Right cardiac atrium (tissue), 5 donors: ENCODE measurements at regions not wholly inside any gene's neighbourhood (a gene's known extent, or its start where the extent isn't known, plus 50 kb on each side); places are given as distances from the start of the nearest gene placed in this dataset.

Experiments used
- ATAC-seq, 2 donors: fragments of 200-7000 bp; cut with Tn5 transposase; one replicate each; pipeline versions ENCODE4 v1.8.0 to v1.9.1; 2020; ENCODE audit warnings: moderate library complexity in 2 of 2, mild to moderate bottlenecking in 1 of 2
- DNase-seq, 3 donors: peaks; one replicate each; pipeline ENCODE4 v3.0.0-alpha.2; 2020
- H3K27ac ChIP-seq: one replicate; pipeline ENCODE4 v1.5.1; 2013; ENCODE audit warnings: mild to moderate bottlenecking, low read length, control low read depth, moderate library complexity
- H3K27me3 ChIP-seq: one replicate; pipeline ENCODE4 v1.6.1; 2013; ENCODE audit not compliant: control insufficient read depth, insufficient read depth
- H3K4me1 ChIP-seq: one replicate; pipeline ENCODE4 v1.6.1; 2013; ENCODE audit warnings: low read length; ENCODE audit not compliant: control insufficient read depth, insufficient read depth
- H3K4me3 ChIP-seq: one replicate; pipeline ENCODE4 v1.5.1; 2013; ENCODE audit warnings: low read length, control low read depth
- H3K9me3 ChIP-seq: one replicate; pipeline ENCODE4 v1.6.1; 2013; ENCODE audit warnings: low read length; ENCODE audit not compliant: control insufficient read depth
- WGBS: extraction: QIAGEN DNeasy Blood & Tissue Kit; methylation state at CpG from one replicate; pipeline ENCODE4 v1.1.7; 2013; 5-methylcytosine and 5-hydroxymethylcytosine counted together
- intact Hi-C, 4 donors: fragments of 100-400 bp; cut with DNase I; formaldehyde crosslinking; loops; one replicate each; pipeline versions ENCODE4 v1.11.0 to v1.14.0; 2022 to 2023
- donor health status: healthy with polysubstance abuse.
- donor health status: DM: no; HTN: yes; CAD: no.
- donor health status: DM: no; HTN: no; CAD: no.
- donor health status: DM: no; HTN: yes; CAD: no; lungs with severe emphysema.
- donor health status: DM: yes; HTN: yes; CAD: no.

GRCh38 chr12:84741031-84741430 lies 171.6 kb downstream of the SLC6A15 start:
- no peaks in the 10 kb centered on the region for H3K27me3 ChIP-seq

GRCh38 chr12:84740602-84741001 lies 172.0 kb downstream of the SLC6A15 start:
- H3K4me1 ChIP-seq = peaks cover 2% of the 10 kb centered on the region
- ATAC-seq = no peak
- intact Hi-C loops = no loop called here
- H3K27me3 ChIP-seq = no peaks in the 10 kb centered on the region
- H3K9me3 ChIP-seq = no peaks in the 10 kb centered on the region
- no peak overlapping the region for H3K27ac ChIP-seq
- DNase-seq = no peak
- H3K4me3 ChIP-seq = no peak overlapping the region
- WGBS = 85% methylated on average over 3 of the region's 3 CpGs

More at GRCh38 chr12:84741031-84741430, 171.6 kb downstream of the SLC6A15 start:
- 52% methylated on average over 1 of the region's 1 CpG for WGBS
- DNase-seq (no peak), ATAC-seq (no peak)
- peaks cover 2% of the 10 kb centered on the region for H3K4me1 ChIP-seq
- no peaks in the 10 kb centered on the region for H3K9me3 ChIP-seq
- H3K4me3 ChIP-seq = no peak overlapping the region
- intact Hi-C loops = no loop called here
- no peak overlapping the region for H3K27ac ChIP-seq

GRCh38 chr12:84738481-84738972 lies 174.1 kb downstream of the SLC6A15 start:
- DNase-seq = no peak
- no peak for ATAC-seq
- 64% methylated on average over 2 of the region's 2 CpGs for WGBS
- Histone ChIP-seq H3K27me3 (no peaks in the 10 kb centered on the region), H3K4me3 (no peak overlapping the region), H3K4me1 (peaks cover 2% of the 10 kb centered on the region), H3K27ac (no peak overlapping the region), H3K9me3 (no peaks in the 10 kb centered on the region)
- intact Hi-C loops = no loop called here

- no peaks in the 10 kb centered on the region for H3K9me3 ChIP-seq
- no peak overlapping the region for H3K4me3 ChIP-seq
- H3K4me1 ChIP-seq = no peaks in the 10 kb centered on the region
- ATAC-seq (no peak), DNase-seq (no peak)
- no peaks in the 10 kb centered on the region for H3K27me3 ChIP-seq
- 81% methylated on average over 2 of the region's 2 CpGs for whole genome bisulfite sequencing
- intact Hi-C loops = no loop called here
- H3K27ac ChIP-seq = no peak overlapping the region
These were observed 179.7 kb downstream of the SLC6A15 start for GRCh38 chr12:84732828-84733340.

- H3K27me3 ChIP-seq = no peaks in the 10 kb centered on the region
- intact Hi-C loops = no loop called here
- H3K4me3 ChIP-seq = no peak overlapping the region
- 62% methylated on average over 3 of the region's 3 CpGs for WGBS
- no peak for DNase-seq
- no peak overlapping the region for H3K27ac ChIP-seq
- ATAC-seq = no peak
- H3K9me3 ChIP-seq = no peaks in the 10 kb centered on the region
- H3K4me1 ChIP-seq = no peaks in the 10 kb centered on the region
These were observed 181.9 kb downstream of the SLC6A15 start for GRCh38 chr12:84730561-84731162.

GRCh38 chr12:84727961-84728360 lies 184.6 kb downstream of the SLC6A15 start:
- WGBS = 55% methylated on average over 3 of the region's 3 CpGs
- H3K27ac ChIP-seq = no peak overlapping the region
- H3K27me3 ChIP-seq = no peaks in the 10 kb centered on the region
- no peak overlapping the region for H3K4me3 ChIP-seq
- DNase-seq (no peak), ATAC-seq (no peak)
- H3K9me3 ChIP-seq = no peaks in the 10 kb centered on the region
- intact Hi-C loops = no loop called here
- H3K4me1 ChIP-seq = no peaks in the 10 kb centered on the region

- Histone ChIP-seq H3K27ac (no peak overlapping the region), H3K9me3 (no peaks in the 10 kb centered on the region), H3K4me1 (no peaks in the 10 kb centered on the region), H3K27me3 (no peaks in the 10 kb centered on the region), H3K4me3 (no peak overlapping the region)
- intact Hi-C loops = no loop called here
- DNase-seq (no peak), ATAC-seq (no peak)
- 86% methylated on average over 2 of the region's 2 CpGs for WGBS
These were observed 185.8 kb downstream of the SLC6A15 start for GRCh38 chr12:84726780-84727179.

DNA sequence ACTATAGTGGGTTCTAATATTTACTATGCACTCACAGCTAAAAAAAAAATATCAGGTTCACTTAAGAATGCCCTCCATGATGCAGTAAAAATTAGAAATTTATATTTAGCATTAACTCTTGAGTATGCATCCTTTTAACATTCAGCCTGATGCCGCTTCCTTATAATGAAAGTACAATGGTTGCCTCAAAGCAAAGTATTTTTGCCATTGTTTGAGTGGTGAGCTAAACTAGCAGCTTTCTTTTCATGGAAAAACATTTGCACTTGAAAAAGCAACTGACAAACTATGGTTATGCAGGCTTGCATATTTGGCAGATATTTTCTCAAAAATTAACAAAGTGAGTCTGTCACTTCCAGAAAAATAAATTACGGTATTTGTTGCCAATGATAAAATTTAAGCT lies 188.6 kb downstream of the SLC6A15 start:
- Histone ChIP-seq H3K9me3 (no peaks in the 10 kb centered on the region), H3K27ac (no peak overlapping the region), H3K4me3 (no peak overlapping the region), H3K4me1 (no peaks in the 10 kb centered on the region), H3K27me3 (no peaks in the 10 kb centered on the region)
- no peak for ATAC-seq
- WGBS = 77% methylated on average over 2 of the region's 2 CpGs
- DNase-seq = no peak
- intact Hi-C loops = no loop called here

GRCh38 chr12:84719997-84720396 lies 192.6 kb downstream of the SLC6A15 start:
- H3K27ac ChIP-seq = no peak overlapping the region
- no peaks in the 10 kb centered on the region for H3K9me3 ChIP-seq
- intact Hi-C loops = no loop called here
- H3K4me3 ChIP-seq = no peak overlapping the region
- ATAC-seq (no peak), DNase-seq (no peak)
- no peaks in the 10 kb centered on the region for H3K4me1 ChIP-seq
- WGBS = 47% methylated on average over 1 of the region's 1 CpG
- H3K27me3 ChIP-seq = no peaks in the 10 kb centered on the region

DNA sequence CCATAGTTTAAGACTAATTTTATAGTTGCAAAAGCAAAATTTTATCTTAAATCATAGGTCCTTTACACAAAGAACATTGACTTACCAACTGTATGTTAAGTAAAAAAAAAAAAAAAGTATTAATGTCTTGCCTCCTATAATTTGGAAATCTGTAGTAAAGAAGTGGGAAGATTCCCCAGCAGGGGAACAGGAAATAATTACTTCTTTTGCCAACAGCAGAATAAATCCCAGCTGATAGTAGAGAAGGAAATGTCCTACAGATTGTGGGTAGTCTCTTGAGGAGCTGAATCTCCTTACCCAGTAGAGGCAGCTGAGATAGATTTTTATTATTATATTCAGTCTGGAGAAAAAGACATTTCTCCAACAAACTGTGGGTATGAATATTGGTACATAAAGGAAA lies 193.7 kb downstream of the SLC6A15 start:
- no peaks in the 10 kb centered on the region for H3K27me3 ChIP-seq
- H3K4me3 ChIP-seq = no peak overlapping the region
- no peak for ATAC-seq
- H3K4me1 ChIP-seq = no peaks in the 10 kb centered on the region
- no peak for DNase-seq
- H3K27ac ChIP-seq = no peak overlapping the region
- intact Hi-C loops = no loop called here
- no peaks in the 10 kb centered on the region for H3K9me3 ChIP-seq

GRCh38 chr12:84712747-84713146 lies 199.9 kb downstream of the SLC6A15 start:
- Histone ChIP-seq H3K4me3 (no peak overlapping the region), H3K27me3 (no peaks in the 10 kb centered on the region), H3K27ac (no peak overlapping the region), H3K4me1 (no peaks in the 10 kb centered on the region), H3K9me3 (no peaks in the 10 kb centered on the region)
- WGBS = 75% methylated on average over 4 of the region's 4 CpGs
- DNase-seq (no peak), ATAC-seq (no peak)
- intact Hi-C loops = no loop called here

- DNase-seq = no peak
- H3K9me3 ChIP-seq = no peaks in the 10 kb centered on the region
- ATAC-seq = no peak
- no peaks in the 10 kb centered on the region for H3K4me1 ChIP-seq
- no peak overlapping the region for H3K4me3 ChIP-seq
- H3K27me3 ChIP-seq = no peaks in the 10 kb centered on the region
- H3K27ac ChIP-seq = no peak overlapping the region
- intact Hi-C loops = no loop called here
These were observed 206.2 kb downstream of the SLC6A15 start for GRCh38 chr12:84706374-84706773.
